Endodermal cell (in vitro differentiated cells): ENCODE measurements at regions not wholly inside any gene's neighbourhood (a gene's known extent, or its start where the extent isn't known, plus 50 kb on each side); places are given as distances from the start of the nearest gene placed in this dataset.

Experiments used
- DNase-seq: peaks from one replicate; pipeline ENCODE4 v3.0.0-alpha.2; 2017
- H3K27ac ChIP-seq: 2 replicates; pipeline ENCODE4 v1.5.1; 2013; ENCODE audit warnings: mild to moderate bottlenecking, low read depth, low read length, moderate library complexity
- H3K27me3 ChIP-seq: 2 replicates; pipeline ENCODE4 v1.6.1; 2013; ENCODE audit warnings: mild to moderate bottlenecking, low read length, moderate library complexity; ENCODE audit not compliant: insufficient read depth, control insufficient read depth, poor library complexity, severe bottlenecking
- H3K36me3 ChIP-seq: 2 replicates; pipeline ENCODE4 v1.7.0; 2013; ENCODE audit warnings: mild to moderate bottlenecking, low read length, moderate library complexity; ENCODE audit not compliant: control insufficient read depth, insufficient read depth
- H3K4me1 ChIP-seq: one replicate; pipeline ENCODE4 v1.7.0; 2013; ENCODE audit warnings: low read length; ENCODE audit not compliant: control insufficient read depth, insufficient read depth
- H3K4me3 ChIP-seq: 2 replicates; pipeline ENCODE4 v1.5.1; 2013; ENCODE audit warnings: mild to moderate bottlenecking, low read length, moderate library complexity
- H3K9ac ChIP-seq: 2 replicates; pipeline ENCODE4 v1.6.1; 2013; ENCODE audit warnings: mild to moderate bottlenecking, low read length, moderate library complexity; ENCODE audit not compliant: poor library complexity, severe bottlenecking; ENCODE audit errors: extremely low read depth
- H3K9me3 ChIP-seq: 2 replicates; pipeline ENCODE4 v1.6.1; 2013; ENCODE audit warnings: mild to moderate bottlenecking, low read length, moderate library complexity; ENCODE audit not compliant: control insufficient read depth
- H3K27ac Mint-ChIP-seq: 2 replicates; pipeline ENCODE4 v1.8.0; 2020; ENCODE audit warnings: mixed read lengths
- H3K27me3 Mint-ChIP-seq: 2 replicates; pipeline ENCODE4 v1.8.0; 2021; ENCODE audit warnings: mild to moderate bottlenecking, mixed read lengths; ENCODE audit not compliant: insufficient read depth
- H3K36me3 Mint-ChIP-seq: 2 replicates; pipeline ENCODE4 v1.8.0; 2020; ENCODE audit warnings: low read depth, mixed read lengths
- H3K4me1 Mint-ChIP-seq: 2 replicates; pipeline ENCODE4 v1.8.0; 2020; ENCODE audit warnings: mixed read lengths
- H3K4me3 Mint-ChIP-seq: 2 replicates; pipeline ENCODE4 v1.8.0; 2020; ENCODE audit warnings: mild to moderate bottlenecking, moderate library complexity, mixed read lengths
- H3K9me3 Mint-ChIP-seq: 2 replicates; pipeline ENCODE4 v1.8.0; 2020; ENCODE audit warnings: mild to moderate bottlenecking, mixed read lengths
- CTCF ChIP-seq: fragments of 200-600 bp; sonication (generic); conservative IDR thresholded peaks from 2 replicates; pipeline ENCODE4 v1.5.0; 2021; ENCODE audit warnings: antibody characterized with exemption, mild to moderate bottlenecking
- WGBS, 2 experiments: methylation state at CpG; one replicate each; pipeline versions ENCODE4 v1.1.5 to v1.1.7; 2013; ENCODE audit warnings: missing lambda C conversion rate in 2 of 2, mixed read lengths in 1 of 2; ENCODE audit not compliant: insufficient coverage in 1 of 2, insufficient read length in 1 of 2; 5-methylcytosine and 5-hydroxymethylcytosine counted together

DNA sequence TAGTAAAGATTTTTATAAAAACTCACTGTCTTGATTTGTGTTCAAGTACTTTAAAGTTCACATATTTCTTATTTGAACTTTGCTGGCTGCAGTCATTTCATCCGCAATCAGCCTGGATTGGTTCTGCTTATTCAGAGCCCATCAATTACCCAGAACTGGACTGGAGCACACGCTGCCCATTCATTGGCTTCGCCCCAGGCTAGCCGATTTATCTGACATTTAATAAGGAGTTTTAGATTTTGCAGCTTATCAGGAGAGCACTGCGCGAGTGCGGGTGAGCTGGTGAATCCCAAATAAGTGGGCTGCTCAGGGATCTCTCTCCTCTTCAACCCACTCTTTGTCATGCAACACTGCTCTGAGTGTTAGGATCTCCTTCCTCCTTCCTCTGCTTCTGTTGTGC is 166.0 kb upstream of the GPR26 start:
- Histone ChIP-seq H3K36me3 (no peaks in the 10 kb centered on the region), H3K9ac (no peak overlapping the region), H3K9me3 (no peaks in the 10 kb centered on the region), H3K4me1 (peaks cover 11% of the 10 kb centered on the region), H3K27ac (no peak overlapping the region), H3K27me3 (peaks cover 9% of the 10 kb centered on the region), H3K4me3 (no peak overlapping the region)
- Mint-ChIP-seq H3K9me3 (no peaks in the 10 kb centered on the region), H3K27me3 (peaks cover 19% of the 10 kb centered on the region), H3K4me3 (no peak overlapping the region), H3K27ac (no peak overlapping the region), H3K4me1 (peaks cover 21% of the 10 kb centered on the region), H3K36me3 (no peaks in the 10 kb centered on the region)
- TF ChIP-seq CTCF = no peak
- no peak for DNase-seq
- WGBS, 2 experiments = 90 to 100% methylated on average over 5 to 7 of the region's 7 CpGs

- Histone ChIP-seq H3K9me3 (no peaks in the 10 kb centered on the region), H3K4me3 (no peak overlapping the region), H3K4me1 (peaks cover 11% of the 10 kb centered on the region), H3K27ac (no peak overlapping the region), H3K27me3 (no peaks in the 10 kb centered on the region), H3K36me3 (no peaks in the 10 kb centered on the region), H3K9ac (no peak overlapping the region)
- H3K36me3 Mint-ChIP-seq = no peaks in the 10 kb centered on the region
- 83 to 84% methylated on average over 1 to 3 of the region's 3 CpGs for WGBS, 2 experiments
- H3K9me3 Mint-ChIP-seq = no peaks in the 10 kb centered on the region
- peaks cover 24% of the 10 kb centered on the region for H3K4me1 Mint-ChIP-seq
- TF ChIP-seq CTCF = no peak
- H3K27me3 Mint-ChIP-seq = peaks cover 9% of the 10 kb centered on the region
- H3K27ac Mint-ChIP-seq = no peak overlapping the region
- no peak overlapping the region for H3K4me3 Mint-ChIP-seq
- DNase-seq = no peak
These were observed 165.0 kb upstream of the GPR26 start for GRCh38 chr10:123501148-123501547.

- H3K4me3 ChIP-seq = no peak overlapping the region
- H3K27me3 Mint-ChIP-seq = peaks cover 9% of the 10 kb centered on the region
- peaks cover 18% of the 10 kb centered on the region for H3K4me1 Mint-ChIP-seq
- no peaks in the 10 kb centered on the region for H3K36me3 ChIP-seq
- no peak overlapping the region for H3K4me3 Mint-ChIP-seq
- H3K9ac ChIP-seq = no peak overlapping the region
- no peaks in the 10 kb centered on the region for H3K9me3 ChIP-seq
- no peaks in the 10 kb centered on the region for H3K27me3 ChIP-seq
- WGBS, 2 experiments = no CpG with 5 or more reads among the region's 1 CpG
- peaks cover 8% of the 10 kb centered on the region for H3K9me3 Mint-ChIP-seq
- DNase-seq = no peak
- no peaks in the 10 kb centered on the region for H3K4me1 ChIP-seq
- peaks cover 3% of the 10 kb centered on the region for H3K36me3 Mint-ChIP-seq
- no peak overlapping the region for H3K27ac ChIP-seq
- no peak overlapping the region for H3K27ac Mint-ChIP-seq
- TF ChIP-seq CTCF = peak; percentile 48
These were observed 163.2 kb upstream of the GPR26 start for GRCh38 chr10:123502983-123503382.
